Chondrocyte (in vitro differentiated cells): ENCODE measurements at regions not wholly inside any gene's neighbourhood (a gene's known extent, or its start where the extent isn't known, plus 50 kb on each side); places are given as distances from the start of the nearest gene placed in this dataset.

Source experiments
- DNase-seq: peaks from one replicate; pipeline ENCODE4 v3.0.0; 2021; ENCODE audit warnings: mixed read lengths, low spot score
- H3K27ac Mint-ChIP-seq: one replicate; pipeline ENCODE4 v1.8.0; 2021; ENCODE audit warnings: mild to moderate bottlenecking, moderate library complexity, mixed read lengths; ENCODE audit not compliant: unreplicated experiment
- H3K27me3 Mint-ChIP-seq: 2 replicates; pipeline ENCODE4 v1.8.0; 2021; ENCODE audit warnings: low read depth, mixed read lengths
- H3K36me3 Mint-ChIP-seq: 2 replicates; pipeline ENCODE4 v1.8.0; 2021; ENCODE audit warnings: low read depth, mixed read lengths
- H3K4me1 Mint-ChIP-seq: 2 replicates; pipeline ENCODE4 v1.8.0; 2021; ENCODE audit warnings: low read depth, mild to moderate bottlenecking, mixed read lengths
- H3K4me3 Mint-ChIP-seq: one replicate; pipeline ENCODE4 v1.8.0; 2021; ENCODE audit warnings: mild to moderate bottlenecking, moderate library complexity, mixed read lengths; ENCODE audit not compliant: unreplicated experiment
- H3K9me3 Mint-ChIP-seq: 2 replicates; pipeline ENCODE4 v1.8.0; 2021; ENCODE audit warnings: low read depth, mixed read lengths
- CTCF ChIP-seq: fragments of 200-600 bp; sonication (generic); IDR thresholded peaks from 2 replicates; pipeline ENCODE4 v1.5.0; 2021; ENCODE audit warnings: antibody characterized with exemption, mild to moderate bottlenecking, moderate library complexity

DNA sequence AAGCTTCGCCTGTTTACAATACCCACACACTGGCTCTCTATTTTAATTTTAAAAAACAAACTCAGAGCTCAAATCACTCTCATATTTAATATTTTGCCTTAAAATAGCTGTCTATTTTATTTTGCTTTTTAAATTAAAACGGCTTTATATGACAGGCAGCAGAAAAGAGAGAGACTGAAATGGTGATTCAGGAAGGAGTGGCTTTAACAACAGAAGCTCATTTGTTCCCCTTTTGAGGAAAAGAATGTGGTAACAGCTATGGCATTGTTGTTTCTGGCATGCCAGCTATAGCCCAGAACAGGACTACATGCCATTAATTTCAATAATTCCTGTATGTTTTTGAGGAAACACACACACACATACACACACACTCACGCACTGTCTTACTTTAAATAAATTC, 234.2 kb upstream of the PTBP2 start:
- Mint-ChIP-seq H3K4me1 (peaks cover 16% of the 10 kb centered on the region), H3K27me3 (peaks cover 9% of the 10 kb centered on the region), H3K4me3 (no peak overlapping the region), H3K36me3 (no peaks in the 10 kb centered on the region), H3K27ac (no peak overlapping the region), H3K9me3 (no peaks in the 10 kb centered on the region)
- no peak for DNase-seq
- TF ChIP-seq CTCF: peak; percentile 38

DNA sequence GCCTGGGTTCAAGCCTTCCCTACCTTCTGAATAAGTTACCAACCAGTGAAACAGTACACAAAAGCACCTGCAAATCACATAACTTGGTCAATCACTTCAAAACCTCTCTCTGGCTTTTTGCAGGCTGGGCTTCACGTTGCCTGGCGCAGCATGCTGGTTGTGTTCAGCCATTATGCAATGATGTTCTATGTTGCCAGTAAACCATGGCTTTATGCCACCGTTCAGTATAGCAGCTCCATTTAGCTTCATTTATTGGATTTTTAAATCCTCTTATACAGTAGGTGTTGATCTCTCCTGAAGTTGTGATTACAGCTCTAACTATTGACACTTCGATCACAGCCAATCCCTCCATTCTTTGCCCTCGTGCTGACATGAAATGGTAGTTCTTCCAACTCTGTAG, 233.6 kb upstream of the PTBP2 start:
- Mint-ChIP-seq H3K27ac (no peak overlapping the region), H3K36me3 (no peaks in the 10 kb centered on the region), H3K9me3 (no peaks in the 10 kb centered on the region), H3K4me3 (no peak overlapping the region), H3K4me1 (peaks cover 15% of the 10 kb centered on the region), H3K27me3 (peaks cover 9% of the 10 kb centered on the region)
- no peak for TF ChIP-seq CTCF
- no peak for DNase-seq

DNA sequence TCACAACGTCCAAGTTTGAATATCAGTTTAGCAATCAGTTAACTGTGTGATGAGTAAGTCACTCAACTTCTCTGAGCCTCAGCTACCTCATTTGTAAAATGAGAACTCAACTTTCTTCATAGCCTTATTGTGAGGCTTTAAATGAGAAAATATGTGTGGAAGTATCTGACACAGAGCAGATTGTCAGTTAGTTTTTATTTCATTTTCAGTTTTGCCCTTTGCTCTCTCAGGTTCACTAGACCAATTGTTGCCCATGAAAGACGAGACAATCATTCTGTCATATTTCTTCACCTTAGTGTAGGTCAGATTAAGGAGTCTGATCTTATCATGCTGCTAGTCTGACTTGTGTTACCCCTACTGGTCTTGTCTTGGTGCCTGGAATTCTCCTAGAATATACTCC, 232.8 kb upstream of the PTBP2 start:
- no peak for TF ChIP-seq CTCF
- Mint-ChIP-seq H3K4me3 (no peak overlapping the region), H3K27me3 (peaks cover 9% of the 10 kb centered on the region), H3K36me3 (no peaks in the 10 kb centered on the region), H3K9me3 (no peaks in the 10 kb centered on the region), H3K4me1 (peaks cover 15% of the 10 kb centered on the region), H3K27ac (no peak overlapping the region)
- DNase-seq: no peak

DNA sequence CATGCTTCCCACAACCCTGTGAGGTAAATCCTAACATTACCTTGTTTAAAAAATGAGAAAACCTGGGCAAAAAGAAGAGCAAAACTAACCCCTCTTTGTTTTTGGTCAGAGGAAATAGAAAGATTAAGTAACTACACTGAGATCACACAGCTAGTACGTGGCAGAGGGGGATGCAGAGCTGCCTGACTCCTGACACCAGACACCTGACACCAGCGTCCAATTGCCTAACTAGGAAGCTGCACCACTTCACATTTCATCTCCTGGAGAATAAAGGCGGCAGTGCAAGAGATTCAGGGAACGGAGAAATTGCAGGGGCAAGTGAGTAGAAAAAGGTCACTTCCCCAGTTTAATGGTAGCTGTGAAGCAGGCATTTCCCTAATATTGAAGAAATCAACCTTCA, 229.3 kb upstream of the PTBP2 start:
- Mint-ChIP-seq H3K27ac (no peak overlapping the region), H3K4me3 (no peak overlapping the region), H3K9me3 (no peaks in the 10 kb centered on the region), H3K4me1 (peaks cover 12% of the 10 kb centered on the region), H3K36me3 (no peaks in the 10 kb centered on the region), H3K27me3 (no peaks in the 10 kb centered on the region)
- no peak for TF ChIP-seq CTCF
- DNase-seq: no peak

DNA sequence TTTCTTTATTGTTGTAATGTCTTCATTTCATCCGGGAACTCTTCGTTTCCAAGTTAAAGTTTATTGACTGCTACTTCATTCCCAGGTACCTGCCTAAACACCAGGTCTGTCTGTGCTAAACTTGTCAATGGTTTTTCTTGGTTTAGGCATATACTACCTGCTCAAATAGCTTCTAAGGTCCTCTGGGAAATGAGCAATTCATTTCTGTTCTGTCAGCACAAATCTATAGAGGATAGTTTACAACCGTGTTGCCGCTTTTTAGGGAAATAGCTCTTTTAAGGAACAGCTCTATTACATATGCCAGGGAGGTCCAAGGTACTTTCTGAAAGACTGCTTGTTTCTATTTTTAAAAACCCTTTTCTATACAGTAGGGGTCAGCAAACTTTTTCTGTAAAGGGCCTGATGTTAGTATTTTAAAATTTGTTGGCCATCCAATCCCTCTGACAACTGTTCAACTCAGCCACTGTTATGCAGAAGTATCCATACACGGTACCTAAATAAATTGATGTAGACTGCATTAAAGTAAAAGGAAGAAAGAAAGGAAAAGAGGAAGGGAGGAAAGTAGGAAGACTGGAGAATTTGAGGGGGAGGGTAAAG, 222.7 kb upstream of the PTBP2 start:
- TF ChIP-seq CTCF: peak; percentile 43

More for the DNA sequence above, 222.7 kb upstream of the PTBP2 start:
- no peaks in the 10 kb centered on the region for H3K4me1 Mint-ChIP-seq
- no peaks in the 10 kb centered on the region for H3K9me3 Mint-ChIP-seq
- H3K4me3 Mint-ChIP-seq: no peak overlapping the region
- no peaks in the 10 kb centered on the region for H3K36me3 Mint-ChIP-seq
- peaks cover 15% of the 10 kb centered on the region for H3K27me3 Mint-ChIP-seq
- DNase-seq: no peak
- H3K27ac Mint-ChIP-seq: no peak overlapping the region
